GM21717 (cell line): ENCODE measurements at regions not wholly inside any gene's neighbourhood (a gene's known extent, or its start where the extent isn't known, plus 50 kb on each side); places are given as distances from the start of the nearest gene placed in this dataset.
"Not testable (repeated sequence)": the region's sequence is repeated elsewhere in the genome, so short reads cannot be mapped to it uniquely, and the experiment has no call there.

Experiments
- ATAC-seq: cut with Tn5 transposase; IDR thresholded peaks from one replicate; pipeline ENCODE4 v1.9.1; 2021; ENCODE audit warnings: mild to moderate bottlenecking, moderate library complexity; ENCODE audit not compliant: unreplicated experiment

DNA sequence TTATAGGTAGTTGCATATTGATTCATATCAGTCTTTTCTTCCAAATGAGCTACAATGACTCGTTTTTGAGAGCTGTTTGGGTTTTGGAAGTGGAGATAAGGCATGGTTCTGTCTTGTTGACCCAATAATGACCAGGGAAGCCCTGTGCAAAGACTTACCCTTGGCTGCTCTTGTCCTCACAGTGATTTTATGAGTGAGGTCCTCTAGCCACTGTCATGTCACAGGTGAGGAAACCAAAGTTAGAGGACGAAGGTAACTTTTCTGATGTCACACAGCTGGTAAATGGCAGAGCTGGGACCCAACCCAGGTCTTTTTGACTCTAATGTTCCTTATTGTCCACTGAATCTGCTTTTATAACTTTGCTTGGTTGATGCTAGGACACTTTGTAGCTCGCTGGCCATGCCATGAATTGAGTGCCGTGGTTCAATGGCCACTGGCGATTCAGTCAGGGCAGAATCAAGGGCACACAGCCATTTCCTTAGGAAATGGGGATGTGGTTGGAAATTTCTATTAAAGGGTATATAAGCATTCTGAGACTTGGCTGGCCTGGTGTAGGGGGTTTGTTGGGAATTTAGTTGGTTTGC is 249.1 kb downstream of the GOLGA6L6 start:
- ATAC-seq = not testable (repeated sequence)

DNA sequence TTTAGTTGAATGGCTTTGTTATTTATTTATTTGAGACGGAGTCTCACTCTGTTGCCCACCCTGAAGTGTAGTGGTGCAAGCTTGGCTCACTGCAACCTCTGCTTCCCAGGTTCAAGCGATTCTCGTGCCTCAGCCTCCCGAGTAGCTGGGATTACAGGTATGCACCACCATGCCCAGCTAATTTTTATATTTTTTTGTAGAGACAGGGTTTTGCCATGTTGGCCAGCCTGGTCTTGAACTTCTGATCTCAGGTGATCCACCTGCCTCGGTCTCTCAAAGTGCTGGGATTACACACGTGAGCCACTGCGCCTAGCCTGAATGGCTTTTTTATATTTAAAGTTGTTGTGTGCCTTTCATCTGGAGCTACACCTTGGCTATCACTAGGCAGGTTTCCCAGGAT is 250.0 kb downstream of the GOLGA6L6 start:
- ATAC-seq = not testable (repeated sequence)

DNA sequence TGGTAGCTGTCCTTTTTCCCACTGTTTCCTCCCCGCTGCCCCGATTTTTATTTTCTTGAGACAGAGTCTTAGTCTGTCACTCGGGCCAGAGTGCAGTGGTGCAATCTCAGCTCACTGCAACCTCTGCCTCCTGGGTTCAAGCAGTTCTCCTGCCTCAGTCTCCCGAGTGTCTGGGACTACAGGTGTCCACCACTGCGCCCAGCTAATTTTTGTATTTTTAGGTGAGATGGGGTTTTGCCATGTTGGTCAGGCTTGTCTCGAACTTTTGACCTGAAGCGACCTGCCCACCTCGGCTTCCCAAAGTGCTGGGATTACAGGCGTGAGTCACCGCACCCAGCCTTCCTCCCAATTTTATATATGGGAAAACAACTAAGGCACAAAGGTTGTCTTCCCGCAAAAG is 251.0 kb downstream of the GOLGA6L6 start:
- ATAC-seq = not testable (repeated sequence)

DNA sequence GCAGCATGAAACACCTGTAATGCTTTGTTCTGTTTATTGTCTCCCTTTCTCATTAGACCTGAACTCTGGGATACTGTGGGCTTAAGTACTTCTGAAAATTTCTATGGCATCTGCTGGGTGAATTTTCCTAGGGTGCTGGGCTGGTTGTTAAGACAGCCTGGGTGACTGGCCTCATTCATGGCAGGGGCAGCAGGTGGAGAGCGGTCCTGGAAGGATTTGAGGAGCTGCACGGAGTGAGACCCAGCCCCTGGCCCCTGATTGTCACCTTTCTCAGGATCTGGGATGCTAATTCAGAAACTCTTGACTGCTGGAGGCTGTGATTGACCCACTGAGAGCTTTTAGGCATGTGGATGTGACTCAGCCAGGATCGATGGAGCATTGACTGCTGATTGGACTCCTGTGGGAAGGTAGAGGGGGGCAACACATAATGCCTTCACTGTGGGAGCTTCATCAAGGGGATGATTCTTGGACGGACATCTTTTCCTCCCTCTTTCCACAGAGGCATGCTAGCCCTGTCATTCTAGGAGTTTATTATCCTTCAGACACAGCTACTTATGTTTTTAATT is 252.0 kb downstream of the GOLGA6L6 start:
- ATAC-seq = not testable (repeated sequence)

DNA sequence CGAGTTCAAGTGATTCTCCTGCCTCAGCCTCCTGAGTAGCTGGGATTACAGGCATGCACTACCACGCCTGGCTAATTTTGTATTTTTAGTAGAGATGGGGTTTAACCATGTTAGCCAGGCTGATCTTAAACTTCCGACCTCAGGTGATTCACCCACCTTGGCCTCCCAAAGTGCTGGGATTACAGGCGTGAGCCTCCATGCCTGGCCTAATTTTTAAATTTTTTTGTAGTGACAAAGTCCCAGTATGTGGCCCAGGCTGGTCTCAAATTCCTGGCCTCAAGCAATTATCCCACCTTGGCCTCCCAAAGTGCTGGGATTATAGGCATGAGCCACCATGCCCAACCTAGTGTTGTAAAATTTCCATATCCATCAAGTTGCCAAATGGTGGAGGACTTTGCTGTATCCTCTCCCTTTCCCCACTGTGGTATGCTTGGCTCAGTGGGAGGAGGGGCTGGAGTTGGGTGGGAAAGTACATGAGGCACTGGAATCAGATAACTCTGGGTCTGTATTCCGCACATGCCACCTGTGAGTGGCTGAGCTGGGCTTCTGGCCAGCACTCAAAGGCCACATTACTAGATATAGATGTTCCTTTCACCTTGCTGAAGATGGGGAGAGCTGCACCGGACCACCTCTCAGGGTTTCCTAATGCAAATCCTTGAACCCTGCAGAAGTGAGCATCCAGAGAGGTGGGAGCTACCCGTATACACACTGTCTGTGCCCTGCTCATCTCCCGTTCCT is 252.6 kb downstream of the GOLGA6L6 start:
- ATAC-seq = not testable (repeated sequence)

DNA sequence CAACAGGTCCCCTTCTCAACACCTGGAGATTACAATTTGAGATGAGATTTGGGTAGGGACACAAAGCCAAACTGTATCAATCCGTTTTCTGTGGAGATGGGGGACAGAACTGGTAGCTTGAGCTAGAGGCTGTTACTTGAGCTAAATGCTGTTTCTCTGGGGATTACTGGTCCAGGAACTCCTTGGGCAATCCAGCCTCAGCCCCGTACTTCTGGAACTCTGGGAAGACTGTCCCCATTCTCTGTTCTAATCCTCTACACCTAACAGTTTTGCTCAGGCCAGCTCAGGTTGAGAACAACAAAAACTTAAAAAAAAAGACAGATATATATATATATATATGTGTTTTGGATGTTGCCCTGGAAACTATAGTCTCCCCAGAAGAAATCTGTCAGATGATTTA is 255.0 kb downstream of the GOLGA6L6 start:
- not testable (repeated sequence) for ATAC-seq

DNA sequence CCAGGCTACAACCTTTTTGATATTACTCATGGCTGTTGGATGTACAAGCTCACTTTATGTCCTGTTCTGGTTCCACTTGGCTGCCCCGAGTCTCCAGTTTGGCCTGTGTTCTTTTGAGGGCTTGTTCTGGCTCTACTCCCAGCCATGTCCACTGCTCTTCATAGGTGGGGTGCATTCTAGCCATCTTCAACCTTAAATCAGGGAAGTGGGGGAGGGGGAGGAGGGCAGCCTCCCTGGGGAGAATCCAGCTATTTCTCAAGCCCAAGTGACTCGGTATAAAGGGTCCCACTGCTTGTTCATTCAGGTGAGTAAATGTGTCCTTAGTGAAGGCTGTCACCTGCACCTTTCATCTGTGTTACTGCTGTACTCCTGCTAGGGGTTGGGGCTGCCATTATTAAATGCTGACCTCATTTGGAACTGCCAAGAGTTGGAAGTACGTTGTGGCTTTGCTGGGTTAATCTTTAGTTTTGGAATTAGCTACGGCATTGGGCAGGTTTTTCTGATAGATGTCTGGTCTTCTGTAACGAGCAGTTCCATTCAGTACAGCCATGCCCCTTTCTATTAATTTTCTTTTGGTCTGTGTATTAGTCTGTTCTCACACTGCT is 255.8 kb downstream of the GOLGA6L6 start:
- ATAC-seq = not testable (repeated sequence)

DNA sequence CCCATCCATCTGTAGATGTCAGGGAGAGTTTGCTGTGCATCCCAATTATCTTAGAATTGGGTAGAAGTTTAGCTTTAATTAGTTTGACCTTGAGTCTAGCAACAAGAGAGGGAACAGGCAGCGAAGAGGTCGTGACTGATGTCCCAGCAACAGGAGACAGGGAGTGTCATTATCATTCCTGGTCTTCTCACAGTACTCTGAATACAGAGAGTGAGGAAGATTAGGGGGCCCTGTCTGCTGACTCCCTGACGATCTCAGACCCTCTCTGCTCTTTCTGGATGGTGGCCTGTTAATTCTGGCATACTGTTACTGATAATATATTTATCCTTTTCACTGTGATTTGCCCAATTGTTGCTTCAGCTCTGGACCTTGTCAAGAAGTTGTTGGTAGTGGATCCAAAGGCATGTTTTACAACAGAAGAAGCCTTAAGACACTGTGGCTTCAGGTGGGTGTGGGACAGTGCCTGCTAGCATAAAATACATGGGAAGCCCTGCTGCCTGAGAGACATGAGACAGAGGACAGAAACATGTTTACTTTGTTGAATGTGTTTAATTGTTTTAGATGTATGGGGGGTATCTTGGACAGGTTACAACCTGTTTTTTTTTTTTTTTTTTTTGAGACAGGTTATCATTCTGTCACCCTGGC is 256.6 kb downstream of the GOLGA6L6 start:
- not testable (repeated sequence) for ATAC-seq

DNA sequence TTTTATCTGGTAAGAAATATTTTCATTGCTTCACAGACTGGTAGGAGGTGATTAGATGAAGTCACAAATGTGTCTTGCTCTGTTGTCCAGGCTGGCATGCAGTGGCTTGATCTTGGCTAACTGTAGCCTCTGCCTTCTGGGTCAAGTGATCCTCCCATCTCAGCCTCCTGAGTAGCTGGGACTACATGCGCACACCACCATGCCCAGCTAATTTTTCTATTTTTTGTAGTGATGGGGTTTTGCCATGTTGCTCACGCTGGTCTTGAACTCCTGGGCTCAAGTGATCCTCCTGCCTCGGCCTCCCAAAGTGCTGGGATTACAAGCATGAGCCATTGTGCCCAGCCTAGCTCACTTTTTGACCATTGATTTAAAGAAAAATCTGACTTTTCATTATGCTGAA is 257.9 kb downstream of the GOLGA6L6 start:
- ATAC-seq = not testable (repeated sequence)

DNA sequence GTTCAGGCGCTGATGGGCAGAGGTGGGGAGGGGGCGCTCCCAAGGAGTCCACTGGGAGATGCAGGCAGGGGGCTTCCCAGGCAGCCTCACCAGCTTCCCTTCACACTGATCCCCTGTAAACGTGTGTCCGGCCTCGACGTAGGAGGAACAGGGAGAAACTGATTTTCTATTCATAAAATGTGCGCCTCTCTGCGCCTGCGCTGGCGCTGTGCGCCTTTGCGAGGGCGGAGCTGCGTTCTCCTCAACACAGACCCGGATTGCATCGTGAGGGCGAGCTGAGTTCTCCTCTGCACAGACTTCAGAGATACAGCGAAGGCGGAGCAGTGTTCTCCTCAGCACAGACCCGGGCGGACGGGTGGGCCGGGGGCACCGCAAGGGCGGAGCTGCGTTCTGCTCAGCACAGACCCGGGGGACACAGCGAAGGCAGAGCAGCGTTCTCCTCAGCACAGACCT is 259.1 kb downstream of the GOLGA6L6 start:
- not testable (repeated sequence) for ATAC-seq

DNA sequence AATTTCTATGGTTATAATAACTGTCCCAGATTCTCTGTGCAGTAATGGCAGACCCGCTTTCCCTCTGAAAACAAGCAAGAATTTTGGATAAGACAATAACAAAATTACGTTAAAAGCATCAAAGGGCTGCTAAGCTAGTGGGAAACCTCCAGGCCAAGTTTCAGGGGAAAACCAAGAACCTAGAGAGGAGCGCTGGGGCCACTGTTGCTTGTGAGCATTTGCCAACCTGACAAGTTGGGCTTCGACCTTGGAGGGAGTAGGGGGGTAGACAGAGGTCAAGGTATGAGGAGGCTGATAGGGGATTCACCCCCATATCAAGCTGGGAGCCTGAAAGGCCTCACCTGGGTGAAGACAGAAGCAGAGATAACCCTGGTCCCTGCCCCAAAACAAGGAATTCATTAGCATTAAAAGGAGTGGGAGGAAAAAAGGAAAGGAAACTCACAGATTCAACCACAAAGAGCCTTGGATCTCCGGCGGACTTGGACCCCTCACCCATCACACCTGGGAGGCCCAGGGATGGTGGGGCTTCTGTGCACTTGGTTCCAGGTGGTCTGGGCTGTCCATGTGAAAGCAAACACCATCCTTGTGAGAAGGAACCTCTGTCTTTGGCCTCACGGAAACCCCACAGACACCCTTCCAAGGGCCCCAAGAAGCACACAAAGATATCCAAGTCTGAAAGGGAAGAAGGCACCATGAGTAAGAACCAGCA is 259.9 kb downstream of the GOLGA6L6 start:
- not testable (repeated sequence) for ATAC-seq

DNA sequence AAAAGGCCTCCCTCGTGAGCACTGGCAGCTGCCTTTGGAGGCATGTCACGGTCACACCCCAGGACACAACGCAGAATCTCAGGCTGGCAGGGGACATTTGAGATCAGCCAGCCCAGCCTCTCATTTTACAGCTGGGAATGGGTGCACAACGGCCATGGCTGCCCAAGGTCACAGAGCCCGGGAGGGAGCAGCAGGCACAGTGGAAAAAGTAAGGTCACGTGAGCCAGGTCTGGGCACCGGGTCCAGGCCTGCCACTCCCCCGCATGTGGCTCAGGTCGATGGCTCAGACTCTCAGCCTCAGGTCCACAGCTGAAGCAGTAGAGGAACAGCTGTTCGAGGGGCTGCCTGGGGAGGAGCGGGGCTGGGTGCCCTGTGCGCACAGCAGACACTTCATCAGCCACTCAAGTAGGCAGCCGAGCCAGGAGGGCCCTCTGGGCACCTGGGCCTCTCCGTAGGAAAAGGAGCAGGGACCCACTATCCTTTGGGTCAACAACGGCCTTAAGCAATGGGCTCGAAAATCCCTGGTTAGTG is 260.6 kb downstream of the GOLGA6L6 start:
- no peak for ATAC-seq

DNA sequence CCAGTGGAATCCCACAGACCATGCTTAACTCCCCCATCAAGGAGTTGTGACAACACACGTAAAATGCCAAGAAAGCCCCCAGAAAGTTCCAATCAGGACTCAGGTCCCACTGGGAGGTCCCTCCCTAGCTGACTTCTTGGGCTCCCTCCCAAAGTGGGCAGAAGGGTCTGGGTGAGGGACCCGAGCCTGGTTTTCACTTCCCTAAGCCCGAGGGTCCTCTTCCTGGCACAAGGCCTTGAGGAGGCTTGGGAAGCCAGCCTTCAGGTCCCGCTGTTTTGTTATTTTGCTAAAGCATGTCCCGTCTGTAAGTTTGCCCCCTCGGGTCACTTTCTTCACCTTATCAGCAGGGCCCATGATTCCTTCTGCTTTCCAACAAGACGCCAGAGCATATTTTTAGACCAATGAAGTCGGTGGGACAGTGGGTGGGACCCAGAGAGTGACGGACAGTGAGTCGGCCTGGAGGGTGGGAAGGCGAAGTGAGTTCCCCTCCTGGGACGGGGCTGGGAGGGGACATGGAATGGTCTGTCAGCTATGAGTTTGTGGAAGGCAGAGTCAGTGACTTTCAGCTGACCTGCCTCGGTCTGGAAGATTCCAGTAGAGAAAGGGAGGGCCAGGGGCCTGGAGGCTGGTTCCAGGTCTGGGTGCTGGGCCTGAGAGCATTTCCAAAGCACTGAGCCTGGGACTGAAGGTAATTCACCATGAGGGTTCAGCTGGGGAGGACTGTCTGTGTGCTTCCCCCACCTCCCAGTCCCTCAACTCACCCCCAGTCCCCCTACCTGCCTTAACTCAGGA is 261.3 kb downstream of the GOLGA6L6 start:
- ATAC-seq = not testable (repeated sequence)

DNA sequence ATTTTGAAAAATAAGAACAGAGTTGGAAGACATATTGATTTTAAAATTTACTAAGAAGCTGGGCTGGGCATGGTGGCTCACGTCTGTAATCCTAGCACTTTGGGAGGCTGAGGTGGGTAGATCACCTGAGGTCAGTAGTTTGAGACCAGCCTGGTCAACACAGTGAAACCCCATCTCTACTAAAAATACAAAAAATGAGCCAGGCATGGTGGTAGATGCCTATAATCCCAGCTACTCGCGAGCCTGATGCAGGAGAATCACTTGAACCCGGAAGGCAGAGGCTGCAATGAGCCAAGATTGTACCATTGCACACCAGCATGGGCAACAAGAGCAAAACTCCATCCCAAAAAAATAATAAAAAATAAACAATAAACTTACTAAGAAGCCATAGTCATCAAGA is 262.5 kb downstream of the GOLGA6L6 start:
- ATAC-seq = not testable (repeated sequence)

DNA sequence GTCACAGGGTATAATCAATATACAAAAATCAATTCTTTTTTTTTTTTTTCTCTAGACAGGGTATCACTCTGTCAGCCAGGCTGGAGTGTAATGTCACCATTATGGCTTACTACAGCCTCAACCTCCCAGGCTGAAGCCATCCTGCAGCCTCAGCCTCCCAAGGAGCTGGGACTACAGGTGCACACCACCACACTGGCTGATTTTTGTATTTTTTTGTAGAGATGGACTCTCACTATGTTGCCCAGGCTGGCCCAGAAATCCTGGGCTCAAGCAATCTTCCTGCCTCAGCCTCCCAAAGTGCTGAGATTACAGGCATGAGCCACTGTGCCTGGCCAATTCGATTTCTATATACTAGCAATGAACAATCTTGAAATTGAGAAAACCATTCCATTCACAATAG is 263.2 kb downstream of the GOLGA6L6 start:
- not testable (repeated sequence) for ATAC-seq

DNA sequence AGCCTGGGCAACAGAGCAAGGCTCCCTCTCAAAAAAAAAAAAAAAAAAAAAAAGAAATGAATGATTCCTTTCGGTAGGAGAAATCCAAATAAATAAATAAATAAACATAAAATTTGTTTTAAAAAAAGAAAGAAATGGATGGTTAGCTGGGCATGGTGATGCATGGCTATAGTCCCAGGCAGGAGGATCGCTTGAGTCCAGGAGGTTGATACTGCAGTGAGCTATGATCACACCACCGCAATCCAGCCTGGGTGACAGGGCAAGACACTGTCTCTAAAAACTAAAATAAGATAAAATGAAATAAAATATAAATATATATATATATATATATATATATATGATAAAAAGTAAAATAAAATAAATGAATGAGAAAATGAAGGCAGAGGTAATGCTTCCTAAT is 264.1 kb downstream of the GOLGA6L6 start:
- not testable (repeated sequence) for ATAC-seq

DNA sequence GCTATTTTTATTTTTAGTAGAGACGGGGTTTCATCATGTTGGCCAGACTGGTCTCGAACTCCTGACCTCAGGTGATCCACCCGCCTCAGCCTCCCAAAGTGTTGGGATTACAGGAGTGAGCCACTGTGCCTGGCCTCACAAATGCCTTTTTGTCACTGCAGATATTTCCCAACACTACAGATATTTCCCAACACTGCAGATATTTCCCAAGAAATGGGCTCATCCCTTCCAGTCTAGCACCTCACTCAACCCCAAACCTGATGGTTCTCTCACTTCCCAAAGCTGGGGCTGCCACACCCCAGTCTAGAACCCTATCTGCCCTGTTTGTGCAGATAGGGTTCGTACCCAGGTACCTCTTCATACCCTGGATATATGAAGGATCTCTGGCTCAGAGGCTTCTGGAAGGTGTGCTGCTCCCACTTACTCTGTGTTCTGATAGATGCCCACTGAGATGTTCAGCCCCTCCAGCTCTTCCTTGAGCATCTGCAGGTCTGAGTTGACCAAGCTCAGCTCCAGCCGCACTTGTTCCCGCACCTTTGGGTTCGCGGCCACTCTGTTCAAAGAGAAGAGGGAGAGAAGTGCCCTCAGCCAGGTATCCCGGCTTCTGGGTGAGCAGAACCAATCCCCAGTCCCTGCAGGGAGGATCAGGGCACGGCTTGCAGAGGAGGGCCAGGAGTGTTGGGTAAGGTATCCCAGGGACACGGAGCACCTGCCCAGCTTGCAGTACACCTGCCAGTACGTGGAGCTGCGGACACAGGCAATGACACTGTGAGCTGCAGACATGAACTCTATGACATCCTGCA is 265.1 kb downstream of the GOLGA6L6 start:
- not testable (repeated sequence) for ATAC-seq

DNA sequence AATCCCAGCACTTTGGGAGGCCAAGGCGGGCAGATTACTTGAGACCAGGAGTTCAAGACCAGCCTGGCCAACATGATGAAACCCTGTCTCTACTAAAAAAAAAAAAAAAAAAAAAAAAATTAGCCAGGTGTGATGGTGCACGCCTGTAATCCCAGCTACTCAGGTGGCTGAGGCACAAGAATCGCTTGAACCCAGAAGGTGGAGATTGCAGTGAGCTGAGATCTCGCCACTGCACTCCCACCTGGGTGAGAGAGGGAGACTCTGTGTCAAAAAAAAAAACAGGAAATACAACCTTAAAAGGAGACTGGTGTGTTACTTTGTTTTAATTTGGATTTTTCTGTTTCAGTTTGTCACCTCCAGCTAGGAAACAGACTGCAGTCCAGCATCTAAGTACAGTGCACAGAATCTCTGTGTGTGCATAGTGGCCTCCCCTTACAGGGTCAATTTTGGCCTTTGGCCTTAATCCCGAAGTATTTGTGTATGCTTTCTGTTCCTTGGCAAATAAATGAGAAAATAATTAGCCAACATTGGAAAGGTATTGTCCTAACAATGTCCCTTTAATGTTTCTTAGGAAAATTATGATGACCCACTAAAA is 266.1 kb downstream of the GOLGA6L6 start:
- ATAC-seq = not testable (repeated sequence)
